AG09319 (cell line): ENCODE measurements at regions not wholly inside any gene's neighbourhood (a gene's known extent, or its start where the extent isn't known, plus 50 kb on each side); places are given as distances from the start of the nearest gene placed in this dataset.

Experiments used
- DNase-seq: peaks from one replicate; pipeline ENCODE4 v3.0.0-alpha.2; 2010; ENCODE audit warnings: low read depth; ENCODE audit errors: extremely low read depth
- CTCF ChIP-seq: IDR thresholded peaks from 2 replicates; pipeline ENCODE4 v1.5.1; 2011; ENCODE audit warnings: low read depth, mild to moderate bottlenecking, inconsistent platforms, low read length, moderate library complexity

GRCh38 chr10:52542906-52543305 is 228.8 kb downstream of the DKK1 start:
- DNase-seq, result no peak
- no peak for TF ChIP-seq CTCF

GRCh38 chr10:52551046-52551445 is 221.5 kb downstream of the MBL2 start:
- no peak for DNase-seq
- no peak for TF ChIP-seq CTCF

GRCh38 chr10:52558090-52558489 is 214.5 kb downstream of the MBL2 start:
- TF ChIP-seq CTCF, result no peak
- no peak for DNase-seq

- no peak for TF ChIP-seq CTCF
These were observed 211.3 kb downstream of the MBL2 start for GRCh38 chr10:52561322-52561721.

GRCh38 chr10:52563360-52563759 is 209.2 kb downstream of the MBL2 start:
- no peak for DNase-seq
- TF ChIP-seq CTCF, result no peak

More at GRCh38 chr10:52561322-52561721, 211.3 kb downstream of the MBL2 start:
- no peak for DNase-seq

- peak; percentile 56 for TF ChIP-seq CTCF
- DNase-seq, result peak; percentile 28
These were observed 205.9 kb downstream of the MBL2 start for GRCh38 chr10:52566471-52567246.

GRCh38 chr10:52567247-52567580 is 205.4 kb downstream of the MBL2 start:
- DNase-seq, result no peak
- TF ChIP-seq CTCF, result no peak
